Neuronal stem cell (in vitro differentiated cells): ENCODE measurements at regions not wholly inside any gene's neighbourhood (a gene's known extent, or its start where the extent isn't known, plus 50 kb on each side); places are given as distances from the start of the nearest gene placed in this dataset.
A peak's percentile ranks its signal among the peaks of the same experiment; 100 is the strongest.

Source experiments
- DNase-seq: peaks from one replicate; pipeline ENCODE4 v3.0.0-alpha.2; 2013; ENCODE audit warnings: low spot score
- H2AFZ ChIP-seq: one replicate; pipeline ENCODE4 v1.6.1; 2013; ENCODE audit warnings: mild to moderate bottlenecking, low read length, inconsistent platforms
- H2AK5ac ChIP-seq: 2 replicates; pipeline ENCODE4 v1.6.1; 2013; ENCODE audit warnings: low read depth, mild to moderate bottlenecking, inconsistent platforms, low read length, moderate library complexity, mixed read lengths
- H2BK120ac ChIP-seq: 2 replicates; pipeline ENCODE4 v1.6.1; 2013; ENCODE audit warnings: low read depth, mild to moderate bottlenecking, inconsistent platforms, low read length, moderate library complexity, mixed read lengths
- H2BK12ac ChIP-seq: one replicate; pipeline ENCODE4 v1.6.1; 2013; ENCODE audit warnings: low read length, inconsistent platforms
- H2BK15ac ChIP-seq: 2 replicates; pipeline ENCODE4 v1.6.1; 2013; ENCODE audit warnings: mild to moderate bottlenecking, low read length, inconsistent platforms, mixed read lengths
- H2BK5ac ChIP-seq: one replicate; pipeline ENCODE4 v1.6.1; 2013; ENCODE audit warnings: inconsistent platforms, mild to moderate bottlenecking, low read length, moderate library complexity
- H3K14ac ChIP-seq: one replicate; pipeline ENCODE4 v1.6.1; 2013; ENCODE audit warnings: low read length, inconsistent platforms
- H3K18ac ChIP-seq: 2 replicates; pipeline ENCODE4 v1.6.1; 2013; ENCODE audit warnings: low read length, inconsistent platforms
- H3K23ac ChIP-seq: 2 replicates; pipeline ENCODE4 v1.6.1; 2013; ENCODE audit warnings: low read depth, mild to moderate bottlenecking, mixed read lengths, low read length, inconsistent platforms; ENCODE audit not compliant: poor library complexity
- H3K27ac ChIP-seq: replicated peaks from 3 replicates; pipeline ENCODE4 v1.5.1; 2013; ENCODE audit warnings: low read length, inconsistent platforms
- H3K27me3 ChIP-seq, 3 experiments: 2 replicates each; pipeline ENCODE4 v1.6.1; 2013; ENCODE audit warnings: low read length in 3 of 3, mild to moderate bottlenecking in 2 of 3, inconsistent platforms in 1 of 3, low read depth in 1 of 3, mixed read lengths in 1 of 3, moderate library complexity in 1 of 3; ENCODE audit not compliant: control insufficient read depth in 3 of 3, insufficient read depth in 3 of 3
- H3K36me3 ChIP-seq, 2 donors: replicated peaks in 1 of 2; 2 replicates each; pipeline ENCODE4 v1.6.1; 2013; ENCODE audit warnings: low read length in 2 of 2; ENCODE audit not compliant: control insufficient read depth in 2 of 2, insufficient read depth in 2 of 2
- H3K4ac ChIP-seq: 2 replicates; pipeline ENCODE4 v1.6.1; 2013; ENCODE audit warnings: inconsistent platforms, mild to moderate bottlenecking, low read length, moderate library complexity
- H3K4me1 ChIP-seq, 2 donors: 1 replicate in 1 of 2; 2 replicates in 1 of 2; pipeline ENCODE4 v1.6.1; 2013; ENCODE audit warnings: low read length in 2 of 2, low read depth in 1 of 2; ENCODE audit not compliant: control insufficient read depth in 2 of 2, insufficient read depth in 1 of 2
- H3K4me2 ChIP-seq: one replicate; pipeline ENCODE4 v1.6.1; 2013; ENCODE audit warnings: mild to moderate bottlenecking, low read length, inconsistent platforms; ENCODE audit not compliant: insufficient read depth, poor library complexity, severe bottlenecking
- H3K4me3 ChIP-seq, 2 donors: 2 replicates each; pipeline ENCODE4 v1.5.1; 2013; ENCODE audit warnings: low read length in 2 of 2, mild to moderate bottlenecking in 2 of 2, inconsistent platforms in 1 of 2, moderate library complexity in 1 of 2
- H3K79me1 ChIP-seq: one replicate; pipeline ENCODE4 v1.6.1; 2013; ENCODE audit warnings: low read depth, mild to moderate bottlenecking, inconsistent platforms, low read length, moderate library complexity
- H3K9ac ChIP-seq: one replicate; pipeline ENCODE4 v1.6.1; 2013; ENCODE audit warnings: mild to moderate bottlenecking, low read depth, low read length, inconsistent platforms; ENCODE audit not compliant: poor library complexity
- H3K9me3 ChIP-seq, 2 donors: replicated peaks in 1 of 2; 2 replicates each; pipeline versions ENCODE3 to v1.6.1; 2013; ENCODE audit warnings: low read length in 2 of 2, mild to moderate bottlenecking in 2 of 2, inconsistent platforms in 1 of 2, low read depth in 1 of 2, mixed read lengths in 1 of 2, moderate library complexity in 1 of 2; ENCODE audit not compliant: control insufficient read depth in 2 of 2, insufficient read depth in 1 of 2
- H4K8ac ChIP-seq: one replicate; pipeline ENCODE4 v1.6.1; 2013; ENCODE audit warnings: low read depth, mild to moderate bottlenecking, inconsistent platforms, low read length, moderate library complexity
- H4K91ac ChIP-seq: one replicate; pipeline ENCODE4 v1.6.1; 2013; ENCODE audit warnings: low read length, low read depth, mild to moderate bottlenecking, inconsistent platforms; ENCODE audit not compliant: poor library complexity
- WGBS, 2 donors: extraction: QIAGEN DNeasy Blood & Tissue Kit; methylation state at CpG; one replicate each; pipeline ENCODE4 v1.1.7; 2013; ENCODE audit warnings: missing lambda C conversion rate in 2 of 2, mixed read lengths in 1 of 2; ENCODE audit not compliant: insufficient read length in 2 of 2, insufficient replicate concordance in 1 of 2; ENCODE audit errors: extremely low coverage in 2 of 2; 5-methylcytosine and 5-hydroxymethylcytosine counted together

GRCh38 chr15:31211353-31211752, 109.8 kb upstream of the TRPM1 start:
- H3K27me3 ChIP-seq, result peaks cover 0 to 19% (median 2%) of the 10 kb centered on the region in 3 experiments
- H2BK5ac ChIP-seq, result no peak overlapping the region
- H3K9ac ChIP-seq, result no peak overlapping the region
- H3K4ac ChIP-seq, result no peak overlapping the region
- no peak overlapping the region for H3K4me2 ChIP-seq
- no peak overlapping the region for H2AFZ ChIP-seq
- H2BK15ac ChIP-seq, result no peak overlapping the region
- H2BK12ac ChIP-seq, result no peak overlapping the region
- WGBS, 2 donors, result no CpG with 5 or more reads among the region's 4 CpGs
- H3K23ac ChIP-seq, result no peak overlapping the region
- no peak overlapping the region for H4K8ac ChIP-seq
- H3K36me3 ChIP-seq, result no peaks in the 10 kb centered on the region
- H3K27ac ChIP-seq, result no peak overlapping the region
- no peak overlapping the region for H4K91ac ChIP-seq
- H2BK120ac ChIP-seq, result no peak overlapping the region
- H3K4me3 ChIP-seq, result no peak overlapping the region
- no peak overlapping the region for H3K14ac ChIP-seq
- peaks cover 0 to 2% of the 10 kb centered on the region in 2 donors for H3K9me3 ChIP-seq
- no peak overlapping the region for H3K18ac ChIP-seq
- DNase-seq, result no peak
- H3K79me1 ChIP-seq, result no peaks in the 10 kb centered on the region
- no peak overlapping the region for H2AK5ac ChIP-seq
- H3K4me1 ChIP-seq, result peaks cover under 1 to 3% of the 10 kb centered on the region in 2 donors

- Histone ChIP-seq H3K18ac (no peak overlapping the region), H2AK5ac (no peak overlapping the region), H2BK5ac (no peak overlapping the region), H3K4me2 (no peak overlapping the region), H3K4ac (no peak overlapping the region), H3K4me3 (no peak overlapping the region), H2AFZ (no peak overlapping the region), H2BK12ac (no peak overlapping the region), H3K9me3 (peaks cover 0 to 2% of the 10 kb centered on the region in 2 donors), H4K8ac (no peak overlapping the region), H2BK120ac (no peak overlapping the region), H3K4me1 (peaks cover 4 to 7% of the 10 kb centered on the region in 2 donors), H4K91ac (no peak overlapping the region), H3K14ac (no peak overlapping the region), H3K23ac (no peak overlapping the region), H3K79me1 (no peaks in the 10 kb centered on the region), H3K27me3 (peaks cover 0 to 28% (median 6%) of the 10 kb centered on the region in 3 experiments), H3K36me3 (no peaks in the 10 kb centered on the region), H3K9ac (no peak overlapping the region), H3K27ac (no peak overlapping the region), H2BK15ac (no peak overlapping the region)
- no CpG with 5 or more reads among the region's 10 CpGs for WGBS, 2 donors
- DNase-seq, result no peak
Observed at GRCh38 chr15:31212326-31213080, 111.0 kb upstream of the TRPM1 start.

GRCh38 chr15:31214158-31214863, 112.3 kb upstream of the KLF13 start:
- H2BK5ac ChIP-seq, result no peak overlapping the region
- H4K91ac ChIP-seq, result no peak overlapping the region
- H3K9ac ChIP-seq, result no peak overlapping the region
- no peak overlapping the region for H3K27ac ChIP-seq
- no peak overlapping the region for H2BK15ac ChIP-seq
- no peak overlapping the region for H3K14ac ChIP-seq
- no peak overlapping the region for H4K8ac ChIP-seq
- WGBS, 2 donors, result no CpG with 5 or more reads among the region's 8 CpGs
- no peak overlapping the region for H2AFZ ChIP-seq
- H3K36me3 ChIP-seq, result no peaks in the 10 kb centered on the region
- H3K4me3 ChIP-seq, result no peak overlapping the region
- no peaks in the 10 kb centered on the region for H3K79me1 ChIP-seq
- no peak overlapping the region for H3K18ac ChIP-seq
- peaks cover 0 to 33% (median 6%) of the 10 kb centered on the region in 3 experiments for H3K27me3 ChIP-seq
- no peak overlapping the region for H3K4me2 ChIP-seq
- no peak overlapping the region for H3K4ac ChIP-seq
- peaks cover 4 to 7% of the 10 kb centered on the region in 2 donors for H3K4me1 ChIP-seq
- H2AK5ac ChIP-seq, result no peak overlapping the region
- peaks cover 0 to 2% of the 10 kb centered on the region in 2 donors for H3K9me3 ChIP-seq
- no peak overlapping the region for H2BK120ac ChIP-seq
- H2BK12ac ChIP-seq, result no peak overlapping the region
- no peak for DNase-seq
- H3K23ac ChIP-seq, result no peak overlapping the region

- H3K4ac ChIP-seq, result no peak overlapping the region
- no peak overlapping the region for H3K23ac ChIP-seq
- peaks cover 0 to 2% of the 10 kb centered on the region in 2 donors for H3K9me3 ChIP-seq
- peak overlapping the region; percentile 97 for H4K8ac ChIP-seq
- H4K91ac ChIP-seq, result no peak overlapping the region
- H2BK15ac ChIP-seq, result no peak overlapping the region
- no peak for DNase-seq
- peak overlapping the region; percentile 7 for H3K9ac ChIP-seq
- no peak overlapping the region for H3K4me3 ChIP-seq
- H3K4me2 ChIP-seq, result no peak overlapping the region
- no CpG with 5 or more reads among the region's 18 CpGs for WGBS, 2 donors
- no peaks in the 10 kb centered on the region for H3K36me3 ChIP-seq
- no peak overlapping the region for H2BK12ac ChIP-seq
- no peak overlapping the region for H3K27ac ChIP-seq
- peaks cover 0 to 35% (median 6%) of the 10 kb centered on the region in 3 experiments for H3K27me3 ChIP-seq
- peak overlapping the region; percentile 9 for H2AK5ac ChIP-seq
- no peaks in the 10 kb centered on the region for H3K79me1 ChIP-seq
- peaks cover 4 to 7% of the 10 kb centered on the region in 2 donors for H3K4me1 ChIP-seq
- H3K18ac ChIP-seq, result peak overlapping the region; percentile 33
- H2BK120ac ChIP-seq, result peak overlapping the region; percentile 75
- H3K14ac ChIP-seq, result no peak overlapping the region
- no peak overlapping the region for H2BK5ac ChIP-seq
- H2AFZ ChIP-seq, result peak overlapping the region; percentile 93
Observed at GRCh38 chr15:31214864-31215489, 111.7 kb upstream of the KLF13 start.
